ENCODE measurements at regions not wholly inside any gene's neighbourhood (a gene's known extent, or its start where the extent isn't known, plus 50 kb on each side); places are given as distances from the start of the nearest gene placed in this dataset.

DNA sequence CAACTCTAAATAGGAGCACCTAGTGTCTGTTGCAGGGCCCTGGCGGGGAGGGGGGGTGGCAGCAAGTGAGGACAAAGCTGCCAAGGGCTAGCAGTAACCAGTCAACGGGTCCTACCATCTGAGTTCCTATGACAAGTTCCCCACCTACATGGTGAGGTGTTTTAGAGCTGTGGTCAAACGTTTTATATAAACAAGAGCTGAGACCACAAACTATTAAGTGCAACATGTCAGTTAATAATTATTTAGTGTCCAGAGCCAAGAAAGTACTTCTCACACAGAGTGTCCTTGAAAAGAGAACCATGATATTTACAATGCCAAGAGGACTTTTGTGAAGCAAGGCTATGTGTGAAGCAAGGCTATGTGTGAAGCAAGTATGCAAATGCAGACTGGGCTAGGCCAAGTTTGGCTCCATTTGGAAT, 434.7 kb downstream of the TNS3 start:
- H3K9me3 ChIP-seq (ENCODE audit: insufficient read depth in 2 of 2, low read depth in 1 of 2, low read length in 1 of 2), result no peaks in the 10 kb centered on the region
- H4K5ac ChIP-seq (ENCODE audit: insufficient read length, low read depth, low read length), result no peak overlapping the region
- no peak overlapping the region for H3K4ac ChIP-seq (replicated peaks; ENCODE audit: insufficient read length, low read depth, low read length)
- H2AK5ac ChIP-seq (ENCODE audit: low read depth, low read length), result no peak overlapping the region
- H3K36me3 ChIP-seq (ENCODE audit: control insufficient read depth in 2 of 4, insufficient read depth in 4 of 4, low read length in 3 of 4), result no peaks in the 10 kb centered on the region
- H2AFZ ChIP-seq (ENCODE audit: low read length), result no peak overlapping the region
- H3K14ac ChIP-seq (ENCODE audit: insufficient read length), result no peak overlapping the region
- WGBS, 2 experiments (ENCODE audit: extremely low coverage in 1 of 2, insufficient coverage in 1 of 2, insufficient read length in 1 of 2, insufficient replicate concordance in 2 of 2, low coverage in 1 of 2, low lambda C conversion rate in 2 of 2, missing lambda C conversion rate in 1 of 2), result 75% methylated on average over 3 of the region's 3 CpGs; no CpG with 5 or more reads in 1 of the 2 experiments
- FAIRE-seq (no peak), DNase-seq (ENCODE audit: low read depth in 1 of 2, low spot score in 2 of 2) (no peak)
- H2BK12ac ChIP-seq (ENCODE audit: low read depth, low read length), result no peak overlapping the region
- no peaks in the 10 kb centered on the region for H3K79me1 ChIP-seq (ENCODE audit: low read depth, low read length)
- no peaks in the 10 kb centered on the region; a peak in 1 of 7 replicates for H3K4me1 ChIP-seq (replicated peaks in 1 of 4; ENCODE audit: control insufficient read depth in 3 of 4, insufficient read depth in 4 of 4, low read length in 3 of 4)
- no peak overlapping the region for H4K8ac ChIP-seq (ENCODE audit: extremely low read depth, insufficient read depth, low read length)
- TF ChIP-seq SP2 (IDR thresholded peaks at IDR 0.05; ENCODE audit: low read length), result no peak
- TF ChIP-seq BACH1 (IDR thresholded peaks at IDR 0.05; ENCODE audit: low read length), result no peak
- no peak for TF ChIP-seq BRCA1 (IDR thresholded peaks at IDR 0.05; ENCODE audit: low read depth, low read length)
- TF ChIP-seq POLR2AphosphoS5 (IDR thresholded peaks at IDR 0.05; ENCODE audit: low read depth, low read length), result no peak
- no peak for TF ChIP-seq SUZ12 (IDR thresholded peaks at IDR 0.05; ENCODE audit: low read length)
- no peak for TF ChIP-seq TEAD4 (IDR thresholded peaks at IDR 0.05; ENCODE audit: low read depth, low read length)
- no peak for TF ChIP-seq JUN (IDR thresholded peaks at IDR 0.05; ENCODE audit: low read depth, low read length)
- no peak for TF ChIP-seq ATF3 (IDR thresholded peaks at IDR 0.05; ENCODE audit: insufficient read depth, low read depth, low read length)
- no peak for TF ChIP-seq KDM5A (IDR thresholded peaks at IDR 0.05; ENCODE audit: low read length)
- no peak for TF ChIP-seq YY1 (IDR thresholded peaks at IDR 0.05; ENCODE audit: low read depth, low read length)
- no peak for TF ChIP-seq PHF8 (conservative IDR thresholded peaks at IDR 0.05; ENCODE audit: low read depth, low read length)
- TF ChIP-seq CHD1 (IDR thresholded peaks at IDR 0.05; ENCODE audit: low read depth, low read length), result no peak
- no peak for TF ChIP-seq KDM1A (IDR thresholded peaks at IDR 0.05; ENCODE audit: borderline replicate concordance, low read length)
- H3K56ac ChIP-seq (replicated peaks; ENCODE audit: insufficient read length, low read depth, low read length), result no peak overlapping the region
- ChIA-PET POLR2A (ENCODE audit: partially characterized antibody) (no interaction called here), CTCF (ENCODE audit: partially characterized antibody) (interaction anchor here (0.6 to 2.0 kb wide), 2 partner anchors 10 to 47 kb away, joined by 3 to 5 read pairs; no protein-coding TSS in a partner anchor)
- no peaks in the 10 kb centered on the region for H3K23me2 ChIP-seq (ENCODE audit: low read depth, low read length)
- no peak overlapping the region for H3K4me2 ChIP-seq (ENCODE audit: insufficient read depth in 1 of 2, low read depth in 2 of 2, low read length in 2 of 2)
- no peak overlapping the region for H3K23ac ChIP-seq (ENCODE audit: insufficient read length)
- no peak overlapping the region for H2BK15ac ChIP-seq (ENCODE audit: low read length)
- H3K27me3 ChIP-seq (replicated peaks in 1 of 4; ENCODE audit: control insufficient read depth in 3 of 4, extremely low read depth in 1 of 4, insufficient read depth in 3 of 4, low read length in 3 of 4), result no peaks in the 10 kb centered on the region
- H2BK5ac ChIP-seq (ENCODE audit: low read depth, low read length), result no peak overlapping the region
- no peak overlapping the region for H3K27ac ChIP-seq (ENCODE audit: low read depth, low read length)
- no peak overlapping the region for H3K9ac ChIP-seq (replicated peaks in 1 of 4; ENCODE audit: extremely low read depth in 1 of 4, low read depth in 3 of 4, low read length in 3 of 4)
- H4K91ac ChIP-seq (replicated peaks; ENCODE audit: insufficient read length, low read length), result no peak overlapping the region
- no peaks in the 10 kb centered on the region for H4K20me1 ChIP-seq (replicated peaks in 1 of 2; ENCODE audit: control insufficient read depth in 1 of 2, insufficient read depth in 2 of 2, low read length in 2 of 2)
- H3K79me2 ChIP-seq (ENCODE audit: control insufficient read depth in 1 of 2, insufficient read depth in 2 of 2, low read length in 2 of 2), result no peaks in the 10 kb centered on the region
- no peak overlapping the region for H2BK20ac ChIP-seq (ENCODE audit: low read length)
- no peak overlapping the region for H3K4me3 ChIP-seq (ENCODE audit: extremely low read depth in 1 of 4, insufficient read depth in 2 of 4, low read depth in 3 of 4, low read length in 4 of 4)
- H2BK120ac ChIP-seq (replicated peaks; ENCODE audit: low read depth, low read length), result no peak overlapping the region
- H3K18ac ChIP-seq (ENCODE audit: extremely low read depth, low read length), result no peak overlapping the region

Measured in H1 (cell line).